ENCODE measurements at regions not wholly inside any gene's neighbourhood (a gene's known extent, or its start where the extent isn't known, plus 50 kb on each side); places are given as distances from the start of the nearest gene placed in this dataset.

DNA sequence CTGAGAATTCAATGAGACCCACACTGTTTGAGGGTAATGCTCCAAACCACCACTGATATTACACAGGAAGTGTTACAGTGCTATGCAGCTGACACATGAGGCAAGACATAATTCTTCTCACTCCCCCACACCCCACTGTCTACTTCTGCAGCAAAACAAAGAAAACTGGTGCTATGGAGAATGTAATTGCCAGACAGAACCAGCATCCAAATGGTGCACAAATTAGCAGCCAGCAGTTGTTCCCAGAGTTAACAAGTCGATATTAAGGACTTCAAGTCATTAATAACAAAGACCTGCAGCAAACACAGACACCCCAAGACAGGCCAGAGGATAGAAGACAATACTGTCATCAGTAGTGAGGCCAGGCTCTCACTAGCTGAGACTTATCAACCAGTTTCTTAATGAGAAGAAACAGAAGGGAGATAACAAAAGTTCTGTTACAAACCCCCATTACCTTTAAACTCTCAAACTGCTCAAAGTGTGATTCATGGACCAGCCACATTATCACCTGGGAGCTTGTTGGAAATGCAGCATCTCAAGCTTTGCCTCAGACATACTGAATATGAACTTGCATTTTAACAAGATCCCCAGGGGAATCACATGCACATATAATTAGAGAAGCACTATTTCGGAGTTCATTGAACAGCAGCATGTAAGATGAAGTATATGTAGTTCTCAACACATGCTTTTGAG, 58.7 kb upstream of the FNDC3B start (continued):
- TF ChIP-seq, protein P1, sequence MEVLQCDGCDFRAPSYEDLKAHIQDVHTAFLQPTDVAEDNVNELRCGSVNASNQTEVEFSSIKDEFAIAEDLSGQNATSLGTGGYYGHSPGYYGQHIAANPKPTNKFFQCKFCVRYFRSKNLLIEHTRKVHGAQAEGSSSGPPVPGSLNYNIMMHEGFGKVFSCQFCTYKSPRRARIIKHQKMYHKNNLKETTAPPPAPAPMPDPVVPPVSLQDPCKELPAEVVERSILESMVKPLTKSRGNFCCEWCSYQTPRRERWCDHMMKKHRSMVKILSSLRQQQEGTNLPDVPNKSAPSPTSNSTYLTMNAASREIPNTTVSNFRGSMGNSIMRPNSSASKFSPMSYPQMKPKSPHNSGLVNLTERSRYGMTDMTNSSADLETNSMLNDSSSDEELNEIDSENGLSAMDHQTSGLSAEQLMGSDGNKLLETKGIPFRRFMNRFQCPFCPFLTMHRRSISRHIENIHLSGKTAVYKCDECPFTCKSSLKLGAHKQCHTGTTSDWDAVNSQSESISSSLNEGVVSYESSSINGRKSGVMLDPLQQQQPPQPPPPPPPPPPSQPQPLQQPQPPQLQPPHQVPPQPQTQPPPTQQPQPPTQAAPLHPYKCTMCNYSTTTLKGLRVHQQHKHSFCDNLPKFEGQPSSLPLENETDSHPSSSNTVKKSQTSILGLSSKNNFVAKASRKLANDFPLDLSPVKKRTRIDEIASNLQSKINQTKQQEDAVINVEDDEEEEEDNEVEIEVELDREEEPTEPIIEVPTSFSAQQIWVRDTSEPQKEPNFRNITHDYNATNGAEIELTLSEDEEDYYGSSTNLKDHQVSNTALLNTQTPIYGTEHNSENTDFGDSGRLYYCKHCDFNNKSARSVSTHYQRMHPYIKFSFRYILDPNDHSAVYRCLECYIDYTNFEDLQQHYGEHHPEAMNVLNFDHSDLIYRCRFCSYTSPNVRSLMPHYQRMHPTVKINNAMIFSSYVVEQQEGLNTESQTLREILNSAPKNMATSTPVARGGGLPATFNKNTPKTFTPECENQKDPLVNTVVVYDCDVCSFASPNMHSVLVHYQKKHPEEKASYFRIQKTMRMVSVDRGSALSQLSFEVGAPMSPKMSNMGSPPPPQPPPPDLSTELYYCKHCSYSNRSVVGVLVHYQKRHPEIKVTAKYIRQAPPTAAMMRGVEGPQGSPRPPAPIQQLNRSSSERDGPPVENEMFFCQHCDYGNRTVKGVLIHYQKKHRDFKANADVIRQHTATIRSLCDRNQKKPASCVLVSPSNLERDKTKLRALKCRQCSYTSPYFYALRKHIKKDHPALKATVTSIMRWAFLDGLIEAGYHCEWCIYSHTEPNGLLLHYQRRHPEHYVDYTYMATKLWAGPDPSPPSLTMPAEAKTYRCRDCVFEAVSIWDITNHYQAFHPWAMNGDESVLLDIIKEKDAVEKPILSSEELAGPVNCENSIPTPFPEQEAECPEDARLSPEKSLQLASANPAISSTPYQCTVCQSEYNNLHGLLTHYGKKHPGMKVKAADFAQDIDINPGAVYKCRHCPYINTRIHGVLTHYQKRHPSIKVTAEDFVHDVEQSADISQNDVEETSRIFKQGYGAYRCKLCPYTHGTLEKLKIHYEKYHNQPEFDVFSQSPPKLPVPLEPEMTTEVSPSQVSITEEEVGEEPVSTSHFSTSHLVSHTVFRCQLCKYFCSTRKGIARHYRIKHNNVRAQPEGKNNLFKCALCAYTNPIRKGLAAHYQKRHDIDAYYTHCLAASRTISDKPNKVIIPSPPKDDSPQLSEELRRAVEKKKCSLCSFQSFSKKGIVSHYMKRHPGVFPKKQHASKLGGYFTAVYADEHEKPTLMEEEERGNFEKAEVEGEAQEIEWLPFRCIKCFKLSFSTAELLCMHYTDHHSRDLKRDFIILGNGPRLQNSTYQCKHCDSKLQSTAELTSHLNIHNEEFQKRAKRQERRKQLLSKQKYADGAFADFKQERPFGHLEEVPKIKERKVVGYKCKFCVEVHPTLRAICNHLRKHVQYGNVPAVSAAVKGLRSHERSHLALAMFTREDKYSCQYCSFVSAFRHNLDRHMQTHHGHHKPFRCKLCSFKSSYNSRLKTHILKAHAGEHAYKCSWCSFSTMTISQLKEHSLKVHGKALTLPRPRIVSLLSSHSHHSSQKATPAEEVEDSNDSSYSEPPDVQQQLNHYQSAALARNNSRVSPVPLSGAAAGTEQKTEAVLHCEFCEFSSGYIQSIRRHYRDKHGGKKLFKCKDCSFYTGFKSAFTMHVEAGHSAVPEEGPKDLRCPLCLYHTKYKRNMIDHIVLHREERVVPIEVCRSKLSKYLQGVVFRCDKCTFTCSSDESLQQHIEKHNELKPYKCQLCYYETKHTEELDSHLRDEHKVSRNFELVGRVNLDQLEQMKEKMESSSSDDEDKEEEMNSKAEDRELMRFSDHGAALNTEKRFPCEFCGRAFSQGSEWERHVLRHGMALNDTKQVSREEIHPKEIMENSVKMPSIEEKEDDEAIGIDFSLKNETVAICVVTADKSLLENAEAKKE (CRISPR knock-in tag; IDR thresholded peaks at IDR 0.05): no peak

DNA sequence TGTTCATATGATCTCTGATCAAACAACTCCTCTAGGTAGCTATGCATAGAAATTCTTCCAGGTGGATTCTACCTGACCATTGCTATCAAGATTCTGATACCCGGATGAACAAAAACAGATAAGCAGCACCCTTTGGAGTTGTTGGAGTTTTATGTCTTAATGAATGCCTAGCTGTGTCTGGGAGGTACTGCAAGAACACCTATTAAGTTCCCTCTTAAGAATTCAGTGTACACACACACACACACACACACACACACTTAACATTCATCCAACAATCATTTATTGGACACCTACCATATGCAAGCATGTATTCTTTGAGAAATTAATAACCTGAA, 58.1 kb upstream of the FNDC3B start:
- ATAC-seq: no peak
- Histone ChIP-seq H3K9me2 (ENCODE audit: insufficient read depth) (peaks cover 5% of the 10 kb centered on the region; the same call in 1 of the 2 replicates), H2AFZ (no peak overlapping the region; the same call in 1 of the 2 replicates), H3K36me3 (ENCODE audit: insufficient read depth) (no peaks in the 10 kb centered on the region), H3K4me1 (ENCODE audit: insufficient read depth) (no peaks in the 10 kb centered on the region), H4K20me1 (replicated peaks; ENCODE audit: insufficient read depth) (no peaks in the 10 kb centered on the region), H3K4me2 (no peak overlapping the region), H3K27me3 (ENCODE audit: insufficient read depth) (no peaks in the 10 kb centered on the region), H3K4me3 (no peak overlapping the region), H3K79me2 (replicated peaks; ENCODE audit: insufficient read depth) (no peaks in the 10 kb centered on the region), H3K27ac (ENCODE audit: low read depth) (no peak overlapping the region), H3F3A (replicated peaks; ENCODE audit: low read depth) (no peaks in the 10 kb centered on the region)
- H3K36me3 Mint-ChIP-seq (ENCODE audit: low read depth): no peaks in the 10 kb centered on the region
- H3K27ac Mint-ChIP-seq: no peak overlapping the region
- no peak for DNase-seq (ENCODE audit: low spot score)
- peaks cover 3% of the 10 kb centered on the region for H3K27me3 Mint-ChIP-seq (ENCODE audit: insufficient read depth, low read depth, poor library complexity)
- H3K4me3 Mint-ChIP-seq: no peak overlapping the region
- H3K4me1 Mint-ChIP-seq: no peaks in the 10 kb centered on the region
- H3K9me3 Mint-ChIP-seq: no peaks in the 10 kb centered on the region
- TF ChIP-seq ZNF331 (CRISPR knock-in tag; IDR thresholded peaks at IDR 0.05; ENCODE audit: low read depth) (no peak), CREB1 (CRISPR knock-in tag; IDR thresholded peaks at IDR 0.05; ENCODE audit: low read depth) (no peak), NANOG (IDR thresholded peaks at IDR 0.05; ENCODE audit: borderline replicate concordance) (no peak), JUNB (IDR thresholded peaks at IDR 0.05; ENCODE audit: unreplicated experiment) (no peak), STAT1 (IDR thresholded peaks at IDR 0.05; ENCODE audit: unreplicated experiment) (no peak), EZH2 (IDR thresholded peaks at IDR 0.05; ENCODE audit: low read depth, unreplicated experiment) (no peak), EZH2phosphoT487 (IDR thresholded peaks at IDR 0.05; ENCODE audit: unreplicated experiment) (no peak), POLR2AphosphoS5 (IDR thresholded peaks at IDR 0.05; ENCODE audit: low read depth) (no peak), ZNF114 (CRISPR knock-in tag; IDR thresholded peaks at IDR 0.05) (no peak)
- TF ChIP-seq, protein P2, sequence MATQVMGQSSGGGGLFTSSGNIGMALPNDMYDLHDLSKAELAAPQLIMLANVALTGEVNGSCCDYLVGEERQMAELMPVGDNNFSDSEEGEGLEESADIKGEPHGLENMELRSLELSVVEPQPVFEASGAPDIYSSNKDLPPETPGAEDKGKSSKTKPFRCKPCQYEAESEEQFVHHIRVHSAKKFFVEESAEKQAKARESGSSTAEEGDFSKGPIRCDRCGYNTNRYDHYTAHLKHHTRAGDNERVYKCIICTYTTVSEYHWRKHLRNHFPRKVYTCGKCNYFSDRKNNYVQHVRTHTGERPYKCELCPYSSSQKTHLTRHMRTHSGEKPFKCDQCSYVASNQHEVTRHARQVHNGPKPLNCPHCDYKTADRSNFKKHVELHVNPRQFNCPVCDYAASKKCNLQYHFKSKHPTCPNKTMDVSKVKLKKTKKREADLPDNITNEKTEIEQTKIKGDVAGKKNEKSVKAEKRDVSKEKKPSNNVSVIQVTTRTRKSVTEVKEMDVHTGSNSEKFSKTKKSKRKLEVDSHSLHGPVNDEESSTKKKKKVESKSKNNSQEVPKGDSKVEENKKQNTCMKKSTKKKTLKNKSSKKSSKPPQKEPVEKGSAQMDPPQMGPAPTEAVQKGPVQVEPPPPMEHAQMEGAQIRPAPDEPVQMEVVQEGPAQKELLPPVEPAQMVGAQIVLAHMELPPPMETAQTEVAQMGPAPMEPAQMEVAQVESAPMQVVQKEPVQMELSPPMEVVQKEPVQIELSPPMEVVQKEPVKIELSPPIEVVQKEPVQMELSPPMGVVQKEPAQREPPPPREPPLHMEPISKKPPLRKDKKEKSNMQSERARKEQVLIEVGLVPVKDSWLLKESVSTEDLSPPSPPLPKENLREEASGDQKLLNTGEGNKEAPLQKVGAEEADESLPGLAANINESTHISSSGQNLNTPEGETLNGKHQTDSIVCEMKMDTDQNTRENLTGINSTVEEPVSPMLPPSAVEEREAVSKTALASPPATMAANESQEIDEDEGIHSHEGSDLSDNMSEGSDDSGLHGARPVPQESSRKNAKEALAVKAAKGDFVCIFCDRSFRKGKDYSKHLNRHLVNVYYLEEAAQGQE (IDR thresholded peaks at IDR 0.05; ENCODE audit: unreplicated experiment): no peak
- TF ChIP-seq, protein P3, sequence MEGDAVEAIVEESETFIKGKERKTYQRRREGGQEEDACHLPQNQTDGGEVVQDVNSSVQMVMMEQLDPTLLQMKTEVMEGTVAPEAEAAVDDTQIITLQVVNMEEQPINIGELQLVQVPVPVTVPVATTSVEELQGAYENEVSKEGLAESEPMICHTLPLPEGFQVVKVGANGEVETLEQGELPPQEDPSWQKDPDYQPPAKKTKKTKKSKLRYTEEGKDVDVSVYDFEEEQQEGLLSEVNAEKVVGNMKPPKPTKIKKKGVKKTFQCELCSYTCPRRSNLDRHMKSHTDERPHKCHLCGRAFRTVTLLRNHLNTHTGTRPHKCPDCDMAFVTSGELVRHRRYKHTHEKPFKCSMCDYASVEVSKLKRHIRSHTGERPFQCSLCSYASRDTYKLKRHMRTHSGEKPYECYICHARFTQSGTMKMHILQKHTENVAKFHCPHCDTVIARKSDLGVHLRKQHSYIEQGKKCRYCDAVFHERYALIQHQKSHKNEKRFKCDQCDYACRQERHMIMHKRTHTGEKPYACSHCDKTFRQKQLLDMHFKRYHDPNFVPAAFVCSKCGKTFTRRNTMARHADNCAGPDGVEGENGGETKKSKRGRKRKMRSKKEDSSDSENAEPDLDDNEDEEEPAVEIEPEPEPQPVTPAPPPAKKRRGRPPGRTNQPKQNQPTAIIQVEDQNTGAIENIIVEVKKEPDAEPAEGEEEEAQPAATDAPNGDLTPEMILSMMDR (conservative IDR thresholded peaks at IDR 0.05; ENCODE audit: low read depth in 2 of 2): no peak

Measured in GM23338 (cell line).